PC-3 (cell line): ENCODE measurements at regions not wholly inside any gene's neighbourhood (a gene's known extent, or its start where the extent isn't known, plus 50 kb on each side); places are given as distances from the start of the nearest gene placed in this dataset.
"Not testable (repeated sequence)": the region's sequence is repeated elsewhere in the genome, so short reads cannot be mapped to it uniquely, and the experiment has no call there.

Source experiments
- EZH2phosphoT487 ChIP-seq: fragments of 300-600 bp; sonication (generic); IDR thresholded peaks from 2 replicates; pipeline ENCODE4 v1.6.1; 2018; ENCODE audit warnings: mild to moderate bottlenecking, antibody characterized with exemption, low read length, borderline replicate concordance
- TF ChIP-seq, protein P1 (sequence below): fragments of 300-600 bp; sonication (generic); conservative IDR thresholded peaks from 2 replicates; pipeline ENCODE4 v1.5.1; 2017; ENCODE audit warnings: antibody characterized with exemption, low read depth, mild to moderate bottlenecking, low read length

DNA sequence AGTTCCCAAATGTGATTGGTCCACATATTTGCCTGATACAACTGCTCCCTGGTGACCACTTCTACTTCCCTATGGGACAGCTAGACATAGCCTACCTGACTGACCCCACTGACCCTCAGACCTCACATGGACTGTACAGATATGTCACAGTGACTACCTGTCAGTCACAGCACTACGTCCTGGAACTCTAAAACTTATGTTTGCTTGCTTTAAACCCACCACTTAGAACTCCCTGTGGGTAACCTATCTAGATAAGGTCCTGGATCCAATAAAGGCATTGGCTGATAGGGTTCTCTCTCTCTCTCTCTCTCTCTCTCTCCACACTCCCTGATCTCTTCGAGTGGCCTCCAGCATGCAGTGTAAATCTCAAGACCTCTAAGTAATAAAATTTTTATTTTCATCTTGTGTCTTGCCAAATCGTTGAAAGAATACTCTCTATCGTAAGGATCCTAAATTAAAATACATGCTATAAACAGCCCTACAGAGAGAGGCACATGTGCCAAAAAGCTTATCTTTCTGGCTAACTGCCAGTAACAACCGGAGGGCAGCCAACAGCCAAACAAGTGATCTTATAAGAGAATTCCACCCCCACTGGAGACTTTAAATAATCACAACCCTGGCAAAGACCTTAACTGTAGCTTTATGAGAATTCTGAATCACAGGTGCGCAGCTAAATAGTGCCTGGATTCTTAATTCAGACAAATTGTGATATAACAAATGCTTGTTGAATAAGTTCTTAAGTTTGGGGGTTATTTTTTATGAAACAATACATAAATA lies 162.6 kb upstream of the LRRTM4 start:
- TF ChIP-seq, protein P1, sequence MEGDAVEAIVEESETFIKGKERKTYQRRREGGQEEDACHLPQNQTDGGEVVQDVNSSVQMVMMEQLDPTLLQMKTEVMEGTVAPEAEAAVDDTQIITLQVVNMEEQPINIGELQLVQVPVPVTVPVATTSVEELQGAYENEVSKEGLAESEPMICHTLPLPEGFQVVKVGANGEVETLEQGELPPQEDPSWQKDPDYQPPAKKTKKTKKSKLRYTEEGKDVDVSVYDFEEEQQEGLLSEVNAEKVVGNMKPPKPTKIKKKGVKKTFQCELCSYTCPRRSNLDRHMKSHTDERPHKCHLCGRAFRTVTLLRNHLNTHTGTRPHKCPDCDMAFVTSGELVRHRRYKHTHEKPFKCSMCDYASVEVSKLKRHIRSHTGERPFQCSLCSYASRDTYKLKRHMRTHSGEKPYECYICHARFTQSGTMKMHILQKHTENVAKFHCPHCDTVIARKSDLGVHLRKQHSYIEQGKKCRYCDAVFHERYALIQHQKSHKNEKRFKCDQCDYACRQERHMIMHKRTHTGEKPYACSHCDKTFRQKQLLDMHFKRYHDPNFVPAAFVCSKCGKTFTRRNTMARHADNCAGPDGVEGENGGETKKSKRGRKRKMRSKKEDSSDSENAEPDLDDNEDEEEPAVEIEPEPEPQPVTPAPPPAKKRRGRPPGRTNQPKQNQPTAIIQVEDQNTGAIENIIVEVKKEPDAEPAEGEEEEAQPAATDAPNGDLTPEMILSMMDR: not testable (repeated sequence)
- not testable (repeated sequence) for TF ChIP-seq EZH2phosphoT487
